GM21526 (cell line): ENCODE measurements at regions not wholly inside any gene's neighbourhood (a gene's known extent, or its start where the extent isn't known, plus 50 kb on each side); places are given as distances from the start of the nearest gene placed in this dataset.
"Not testable (repeated sequence)": the region's sequence is repeated elsewhere in the genome, so short reads cannot be mapped to it uniquely, and the experiment has no call there.

Experiments used
- ATAC-seq: cut with Tn5 transposase; IDR thresholded peaks from one replicate; pipeline ENCODE4 v1.9.1; 2021; ENCODE audit warnings: moderate library complexity; ENCODE audit not compliant: unreplicated experiment, low FRiP score

- ATAC-seq = no peak
Observed at GRCh38 chr5:89584339-89584956, 701.5 kb upstream of the MEF2C start.

GRCh38 chr5:89583534-89583933 lies 700.5 kb upstream of the MEF2C start:
- ATAC-seq = no peak

- ATAC-seq = no peak
Observed at GRCh38 chr5:89582768-89583339, 699.9 kb upstream of the MEF2C start.

DNA sequence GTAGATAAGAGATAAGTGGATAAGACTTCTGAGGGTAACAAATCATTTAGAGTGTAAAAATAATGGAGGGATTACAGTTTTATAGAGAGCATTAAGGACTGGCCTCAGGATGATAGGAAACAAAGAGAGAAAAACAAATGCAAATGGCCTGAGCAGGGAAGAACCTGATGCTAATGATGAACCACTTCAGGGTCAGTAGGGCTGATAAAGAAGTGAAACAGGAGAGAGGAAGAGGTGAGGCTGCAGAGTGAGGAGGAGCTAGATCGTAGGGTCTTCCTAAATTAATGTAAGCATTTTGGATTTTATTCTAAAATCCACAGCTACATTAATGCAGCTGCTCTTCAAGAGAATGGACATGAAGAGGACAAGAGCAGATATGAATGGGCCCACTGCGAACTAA lies 698.0 kb upstream of the MEF2C start:
- no peak for ATAC-seq

GRCh38 chr5:89575319-89575718 lies 692.3 kb upstream of the MEF2C start:
- no peak for ATAC-seq

DNA sequence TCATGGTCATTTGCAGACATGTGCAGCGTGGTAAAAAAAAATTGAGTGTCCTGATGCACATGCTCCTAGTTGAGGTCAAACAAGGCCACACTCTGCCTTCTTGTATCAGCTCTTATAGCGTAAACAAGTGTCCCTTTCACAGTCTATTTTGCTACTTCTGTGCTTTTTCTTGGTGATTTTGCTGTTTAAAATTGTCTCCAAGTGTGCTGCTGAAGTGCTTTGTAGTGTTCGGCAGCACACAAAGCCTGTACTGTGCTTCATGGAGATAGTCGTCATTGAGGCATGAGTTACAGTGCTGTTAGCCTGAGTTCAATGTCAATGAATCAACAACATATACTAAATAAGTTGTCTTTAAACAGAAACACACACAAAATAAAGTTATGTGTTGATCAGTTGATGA lies 690.4 kb upstream of the MEF2C start:
- ATAC-seq = no peak

DNA sequence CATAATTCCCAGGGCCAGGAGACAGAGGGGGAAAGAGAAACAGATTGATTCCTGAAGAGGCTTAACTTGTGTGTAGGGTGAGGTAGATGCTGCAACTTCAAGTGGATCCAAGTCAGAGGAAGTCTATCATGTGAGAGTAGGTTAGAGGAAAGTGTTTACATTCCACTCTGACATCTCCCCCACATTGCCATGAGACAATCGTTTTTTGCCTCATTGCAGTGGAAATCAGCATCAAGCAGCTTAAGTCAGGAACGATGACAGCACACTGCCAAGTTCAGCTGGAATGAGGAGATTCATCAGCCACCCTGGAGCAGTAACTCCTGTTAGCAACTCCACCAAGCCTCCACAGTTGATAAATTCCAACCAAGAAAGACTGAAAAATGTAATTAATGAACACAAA lies 689.7 kb upstream of the MEF2C start:
- no peak for ATAC-seq

DNA sequence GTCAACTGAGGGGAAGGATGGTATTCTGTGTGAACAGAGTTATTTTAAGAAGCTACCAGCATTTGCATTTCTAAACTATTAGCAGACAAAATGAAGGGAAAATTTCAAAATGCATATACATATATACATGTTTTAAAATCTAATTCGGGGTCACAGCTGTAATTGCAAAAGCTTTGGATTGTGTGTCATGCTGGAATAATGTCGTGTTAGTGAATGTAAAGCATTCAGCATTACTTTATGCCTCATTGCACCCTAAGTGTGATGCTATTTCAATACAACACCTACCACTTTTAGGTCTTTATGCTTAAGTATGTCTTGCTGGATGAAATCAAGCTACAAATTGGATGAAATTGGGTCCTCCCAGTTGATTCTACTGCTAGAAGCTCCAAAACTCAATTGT lies 687.6 kb upstream of the MEF2C start:
- ATAC-seq = no peak

GRCh38 chr5:89566340-89566739 lies 683.4 kb upstream of the MEF2C start:
- no peak for ATAC-seq

DNA sequence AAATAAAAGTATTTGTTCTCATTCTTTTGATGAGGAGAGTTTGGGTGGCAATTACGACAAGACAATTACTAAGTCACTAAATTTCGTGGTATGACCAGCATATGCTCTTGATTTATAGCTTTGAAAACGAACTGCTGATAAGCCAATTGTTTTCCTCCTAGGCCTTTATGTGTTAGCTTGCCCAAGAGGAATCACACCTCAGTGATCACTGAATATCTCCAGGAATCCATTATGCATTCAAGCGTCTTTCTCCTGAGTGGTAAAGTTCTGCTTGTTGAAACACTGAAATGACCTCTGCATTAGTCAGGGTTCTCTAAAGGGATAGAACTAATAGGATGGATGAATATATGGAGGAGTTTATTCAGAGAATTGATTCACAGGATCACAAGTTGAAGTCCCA lies 677.7 kb upstream of the MEF2C start:
- no peak for ATAC-seq

DNA sequence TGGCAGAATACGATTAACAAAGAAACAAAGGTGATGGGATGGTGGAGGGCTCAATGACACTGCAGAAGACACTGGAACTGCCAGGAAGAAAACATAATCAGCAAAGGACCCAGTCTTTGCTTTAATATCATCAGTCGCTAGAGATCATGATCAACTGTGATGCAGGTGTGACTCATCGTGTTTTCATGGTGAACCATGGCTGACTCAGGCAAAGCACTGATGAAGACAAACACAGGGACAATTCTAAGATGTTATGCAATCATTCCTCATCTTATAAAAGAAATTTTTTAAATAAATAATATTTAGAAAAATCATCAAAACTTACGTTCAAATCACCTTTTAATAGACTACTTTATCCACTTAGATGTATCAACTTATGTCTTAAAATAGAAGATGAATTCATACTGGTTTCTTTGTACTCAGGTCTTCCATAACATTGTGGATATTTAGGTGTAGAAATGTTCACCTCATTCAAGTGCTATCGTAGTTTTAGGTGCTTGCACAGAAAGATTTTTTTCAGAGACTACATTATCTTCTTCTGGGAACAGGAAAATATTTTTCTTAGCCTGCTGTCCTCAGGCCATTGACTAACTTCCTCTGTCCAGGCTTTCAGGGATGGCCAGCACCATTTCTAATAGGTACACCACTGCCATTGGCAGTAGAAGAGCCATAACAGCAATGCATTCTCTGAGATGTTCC lies 673.4 kb upstream of the MEF2C start:
- no peak for ATAC-seq

GRCh38 chr5:89546657-89547056 lies 663.7 kb upstream of the MEF2C start:
- ATAC-seq = no peak

- no peak for ATAC-seq
Observed at GRCh38 chr5:89545626-89546025, 662.6 kb upstream of the MEF2C start.

DNA sequence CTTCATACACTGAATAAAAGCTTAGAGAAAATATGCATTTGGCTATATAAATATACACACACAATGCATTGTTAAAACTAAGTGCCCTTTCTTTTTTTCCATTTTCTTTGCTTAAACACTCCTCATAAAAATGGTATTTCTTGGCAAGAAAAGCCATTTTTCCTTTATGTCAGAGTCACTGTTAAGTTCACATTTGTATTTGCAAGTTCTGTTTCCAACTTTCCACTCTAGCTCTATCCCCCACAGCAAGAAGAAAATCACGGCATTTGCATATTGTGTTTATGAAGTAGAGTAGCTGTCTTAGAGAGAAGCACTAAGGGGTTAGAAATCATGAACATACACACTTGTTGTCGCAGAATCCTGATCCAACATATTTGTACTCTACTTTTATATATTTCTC lies 662.1 kb upstream of the MEF2C start:
- ATAC-seq = no peak

DNA sequence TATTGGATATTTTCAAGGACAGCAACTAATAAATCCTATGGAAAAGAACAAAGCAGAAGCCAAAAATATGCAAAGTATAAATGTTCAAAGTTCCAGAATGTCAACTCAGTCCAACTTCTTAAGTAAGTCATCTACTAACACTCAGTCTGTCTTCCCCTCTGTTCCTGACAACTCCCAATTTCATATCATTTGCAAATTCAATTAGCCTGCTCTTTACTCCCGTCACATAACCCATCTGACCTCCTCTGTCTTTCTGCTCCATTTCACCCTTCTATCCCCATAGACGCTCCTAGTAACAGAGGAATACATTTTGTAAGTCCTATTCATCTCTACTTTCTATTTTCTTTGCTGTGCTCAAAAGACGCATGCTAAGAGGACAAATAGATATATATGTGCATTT lies 659.8 kb upstream of the MEF2C start:
- no peak for ATAC-seq

- ATAC-seq = no peak
Observed at GRCh38 chr5:89537800-89538199, 654.8 kb upstream of the MEF2C start.

- ATAC-seq = no peak
Observed at GRCh38 chr5:89536020-89536419, 653.0 kb upstream of the MEF2C start.

- no peak for ATAC-seq
Observed at GRCh38 chr5:89535411-89535810, 652.4 kb upstream of the MEF2C start.

GRCh38 chr5:89534331-89534730 lies 651.3 kb upstream of the MEF2C start:
- no peak for ATAC-seq

DNA sequence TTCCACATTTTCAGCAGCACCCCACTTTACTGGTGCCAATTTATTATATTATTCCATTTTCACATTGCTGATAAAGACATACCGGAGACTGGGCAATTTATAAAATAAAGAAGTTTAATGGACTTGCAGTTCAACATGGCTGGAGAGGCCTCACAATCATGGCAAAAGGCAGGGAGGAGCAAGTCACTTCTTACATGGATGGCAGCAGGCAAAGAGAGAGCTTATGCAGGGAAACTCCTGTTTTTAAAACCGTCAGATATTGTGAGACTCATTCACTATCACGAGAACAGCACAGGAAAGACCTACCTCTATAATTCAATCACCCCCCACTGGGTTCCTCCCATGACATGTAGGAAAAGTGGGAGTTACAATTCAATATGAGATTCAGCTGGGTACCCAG lies 641.8 kb upstream of the MEF2C start:
- ATAC-seq = no peak

GRCh38 chr5:89523867-89524266 lies 640.9 kb upstream of the MEF2C start:
- not testable (repeated sequence) for ATAC-seq

DNA sequence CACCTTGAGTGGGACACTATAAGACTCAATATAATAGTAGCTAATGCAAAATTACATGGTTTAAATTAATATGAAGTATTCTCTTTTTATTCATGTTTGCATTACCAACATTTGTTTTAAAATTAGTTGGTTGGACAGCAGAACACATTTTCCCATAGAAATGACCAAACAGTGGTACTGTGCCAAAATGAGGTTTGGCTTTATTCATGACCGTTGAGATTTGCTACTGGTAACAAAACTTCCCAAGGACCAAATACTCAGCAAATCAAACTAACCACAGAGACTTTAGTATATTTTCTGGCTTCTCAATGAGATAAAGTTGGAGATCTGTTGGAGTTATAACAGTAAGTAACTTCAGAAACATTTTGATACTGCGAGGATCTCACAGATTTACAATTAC lies 637.8 kb upstream of the MEF2C start:
- no peak for ATAC-seq
